ENCODE measurements at regions not wholly inside any gene's neighbourhood (a gene's known extent, or its start where the extent isn't known, plus 50 kb on each side); places are given as distances from the start of the nearest gene placed in this dataset.

- DNase-seq (ENCODE audit: low read depth, low spot score) = no peak
- no peak overlapping the region for H3K4me3 ChIP-seq (ENCODE audit: low read depth, low read length)
- no peak for TF ChIP-seq CTCF (IDR thresholded peaks at IDR 0.05; ENCODE audit: low read depth, low read length)
- in situ Hi-C loops (cut with HindIII; ENCODE audit: low sequenced_read_pairs) = no loop called here
Observed at GRCh38 chr18:24593401-24593800, 133.0 kb downstream of the HRH4 start.

- no peak for DNase-seq (ENCODE audit: low read depth, low spot score)
- no peak overlapping the region for H3K4me3 ChIP-seq (ENCODE audit: low read depth, low read length)
- no peak for TF ChIP-seq CTCF (IDR thresholded peaks at IDR 0.05; ENCODE audit: low read depth, low read length)
- in situ Hi-C loops (cut with HindIII; ENCODE audit: low sequenced_read_pairs) = no loop called here
Observed at GRCh38 chr18:24593886-24594285, 133.4 kb downstream of the HRH4 start.

DNA sequence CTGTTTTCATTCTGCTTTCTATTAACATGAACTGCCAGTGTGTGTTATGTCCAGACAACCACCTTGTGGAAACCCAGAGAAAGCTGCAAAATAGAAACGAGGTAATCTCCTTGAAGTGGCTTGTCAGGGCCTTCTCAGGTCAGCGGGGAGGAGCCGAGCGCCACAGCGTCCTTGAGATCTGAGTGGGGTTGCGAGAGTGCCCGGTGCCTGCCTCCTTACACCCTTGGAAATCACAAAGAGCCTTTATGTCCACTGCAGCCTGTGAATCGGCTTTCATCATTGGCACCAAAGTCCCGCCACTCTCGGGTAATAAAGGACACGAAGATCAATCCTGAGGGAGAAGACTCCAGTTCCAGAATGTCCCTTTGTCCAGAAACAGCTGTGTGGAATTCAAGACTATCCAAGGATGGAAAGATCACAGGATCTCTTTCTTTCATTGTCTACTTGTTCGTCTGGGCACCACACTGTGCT, 135.2 kb downstream of the HRH4 start:
- no peak for TF ChIP-seq CTCF (IDR thresholded peaks at IDR 0.05; ENCODE audit: low read depth, low read length)
- in situ Hi-C loops (cut with HindIII; ENCODE audit: low sequenced_read_pairs) = no loop called here
- no peak for DNase-seq (ENCODE audit: low read depth, low spot score)
- H3K4me3 ChIP-seq (ENCODE audit: low read depth, low read length) = no peak overlapping the region

DNA sequence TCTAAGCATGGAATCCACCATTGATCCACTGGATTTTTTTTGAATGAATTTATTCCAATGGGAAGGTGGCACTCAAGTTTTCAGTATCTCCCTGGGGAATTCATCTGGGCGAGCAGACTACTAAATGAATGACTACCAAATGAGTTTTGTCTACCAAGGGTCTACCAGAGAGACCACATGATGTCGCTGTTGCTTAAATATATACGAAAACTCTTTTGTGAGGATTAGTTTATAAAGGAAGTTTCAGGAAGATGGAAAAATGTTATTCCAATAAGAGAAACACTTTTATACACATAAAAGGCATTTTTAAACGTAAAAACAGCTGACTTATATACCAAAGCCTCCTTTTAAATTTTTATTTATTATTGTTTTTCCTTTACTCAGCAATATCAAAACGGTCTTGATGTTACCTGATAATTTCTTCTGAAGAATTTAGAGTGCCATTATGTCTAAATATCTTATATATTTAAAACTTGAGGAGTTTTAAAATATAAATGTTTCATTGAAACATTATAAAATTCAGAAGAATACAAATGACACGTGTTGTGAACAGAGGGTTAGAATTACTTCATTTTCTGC, 139.7 kb downstream of the HRH4 start:
- DNase-seq (ENCODE audit: low read depth, low spot score) = peak; percentile 57
- TF ChIP-seq CTCF (IDR thresholded peaks at IDR 0.05; ENCODE audit: low read depth, low read length) = peak; percentile 59
- H3K4me3 ChIP-seq (ENCODE audit: low read depth, low read length) = no peak overlapping the region
- in situ Hi-C loops (cut with HindIII; ENCODE audit: low sequenced_read_pairs) = no loop called here

- no peak overlapping the region for H3K4me3 ChIP-seq (ENCODE audit: low read depth, low read length)
- no peak for TF ChIP-seq CTCF (IDR thresholded peaks at IDR 0.05; ENCODE audit: low read depth, low read length)
- in situ Hi-C loops (cut with HindIII; ENCODE audit: low sequenced_read_pairs) = no loop called here
- DNase-seq (ENCODE audit: low read depth, low spot score) = no peak
Observed at GRCh38 chr18:24601585-24601984, 141.1 kb downstream of the HRH4 start.

GRCh38 chr18:24602201-24602600, 141.8 kb downstream of the HRH4 start:
- H3K4me3 ChIP-seq (ENCODE audit: low read depth, low read length) = no peak overlapping the region
- DNase-seq (ENCODE audit: low read depth, low spot score) = no peak
- in situ Hi-C loops (cut with HindIII; ENCODE audit: low sequenced_read_pairs) = no loop called here
- TF ChIP-seq CTCF (IDR thresholded peaks at IDR 0.05; ENCODE audit: low read depth, low read length) = no peak
